K562 (cell line): ENCODE measurements at regions not wholly inside any gene's neighbourhood (a gene's known extent, or its start where the extent isn't known, plus 50 kb on each side); places are given as distances from the start of the nearest gene placed in this dataset.

Experiments
- ATAC-seq: fragments of 200-7000 bp; cut with Tn5 transposase; 3 replicates; pipeline ENCODE4 v1.9.1; 2020; ENCODE audit warnings: moderate library complexity
- BruUV-seq: library from RNA; stranded (reverse); fragments of 400-500 nt; replicated peaks from 2 replicates; lab custom pipeline; 2021; lab: Mats Ljungman, UMichigan
- CTCF ChIA-PET: fragments of 300-600 bp; formaldehyde crosslinking; extraction: SDS; loops from one replicate; lab custom pipeline; 2021; ENCODE audit warnings: low intra/inter-chr PET ratio; lab: Yijun Ruan, JAX
- POLR2A ChIA-PET: fragments of 300-600, 350-650 bp; sonication (Branson Sonifier 250); formaldehyde crosslinking; extraction: SDS; loops from one replicate; lab custom pipeline; 2021; ENCODE audit warnings: antibody characterized with exemption, inconsistent platforms; lab: Yijun Ruan, JAX
- DNase-seq, 4 experiments: peaks; one replicate each; pipeline versions ENCODE4 v3.0.0 to v3.0.0-alpha.2; 2011 to 2018; ENCODE audit warnings: low spot score in 3 of 4, mixed read lengths in 3 of 4; ENCODE audit errors: extremely low read depth in 1 of 4
- FAIRE-seq: peaks from 2 replicates; lab custom pipeline; 2011; peaks lifted over from hg19 to GRCh38; lab: Jason Lieb, UNC
- H2AFZ ChIP-seq: 2 replicates; pipeline ENCODE4 v1.6.0; 2011; ENCODE audit warnings: low read depth, low read length, control low read depth, inconsistent platforms
- H3K27ac ChIP-seq: fragments of 200-600 bp; 3 replicates; pipeline ENCODE4 v1.8.0; 2011; ENCODE audit warnings: low read depth, mild to moderate bottlenecking, control low read depth, inconsistent platforms, low read length, moderate library complexity, mixed read lengths; ENCODE audit errors: extremely low read depth
- H3K27me3 ChIP-seq, 2 experiments: fragments of 300-600 bp in 1 of 2; 2 replicates in 1 of 2; 3 replicates in 1 of 2; pipeline versions ENCODE4 v1.6.0 to v1.8.0; 2011; ENCODE audit warnings: inconsistent platforms in 2 of 2, low read length in 2 of 2, mild to moderate bottlenecking in 1 of 2, mixed read lengths in 1 of 2, moderate library complexity in 1 of 2; ENCODE audit not compliant: control insufficient read depth in 2 of 2, insufficient read depth in 2 of 2
- H3K36me3 ChIP-seq: fragments of 300-600 bp; 3 replicates; pipeline ENCODE4 v1.8.0; 2011; ENCODE audit warnings: mild to moderate bottlenecking, low read length, inconsistent platforms; ENCODE audit not compliant: control insufficient read depth, insufficient read depth
- H3K4me1 ChIP-seq, 2 experiments: fragments of 200-600 bp in 1 of 2; replicated peaks in 1 of 2; 2 replicates in 1 of 2; 3 replicates in 1 of 2; pipeline versions ENCODE4 v1.5.1 to v1.8.0; 2011; ENCODE audit warnings: inconsistent platforms in 2 of 2, low read length in 2 of 2, mild to moderate bottlenecking in 1 of 2, mixed read lengths in 1 of 2, moderate library complexity in 1 of 2; ENCODE audit not compliant: control insufficient read depth in 2 of 2, insufficient read depth in 2 of 2
- H3K4me2 ChIP-seq: 2 replicates; pipeline ENCODE4 v1.6.1; 2011; ENCODE audit warnings: low read length, control low read depth, inconsistent platforms, mixed read lengths; ENCODE audit not compliant: insufficient read depth
- H3K4me3 ChIP-seq: fragments of 200-600 bp; sonication (generic), shearing (Covaris generic); 2 replicates; pipeline ENCODE4 v1.5.1; 2016; ENCODE audit warnings: control low read depth, inconsistent platforms
- H3K79me2 ChIP-seq: fragments of 200-600 bp; 3 replicates; pipeline ENCODE4 v1.8.0; 2011; ENCODE audit warnings: low read length, inconsistent platforms; ENCODE audit not compliant: control insufficient read depth, insufficient read depth
- H3K9ac ChIP-seq, 2 experiments: 2 replicates each; pipeline versions ENCODE4 v1.6.0 to v1.6.1; 2011; ENCODE audit warnings: low read depth in 2 of 2, low read length in 2 of 2, control low read depth in 1 of 2, inconsistent platforms in 1 of 2, mild to moderate bottlenecking in 1 of 2, mixed read lengths in 1 of 2; ENCODE audit not compliant: insufficient read depth in 1 of 2
- H3K9me1 ChIP-seq: one replicate; pipeline ENCODE4 v1.6.0; 2011; ENCODE audit warnings: inconsistent platforms, mild to moderate bottlenecking, low read length, moderate library complexity; ENCODE audit not compliant: control insufficient read depth, insufficient read depth
- H3K9me3 ChIP-seq: replicated peaks from 2 replicates; pipeline ENCODE4 v1.5.1; 2011; ENCODE audit warnings: low read depth, low read length, inconsistent platforms; ENCODE audit not compliant: control insufficient read depth, insufficient read depth
- H4K20me1 ChIP-seq: replicated peaks from 2 replicates; pipeline ENCODE4 v1.6.1; 2011; ENCODE audit warnings: low read length, inconsistent platforms, mixed read lengths; ENCODE audit not compliant: control insufficient read depth, insufficient read depth
- GABPA ChIP-seq: fragments of 200-800 bp; sonication (Bioruptor generic); conservative IDR thresholded peaks from 2 replicates; pipeline ENCODE4 v1.6.1; 2016; ENCODE audit warnings: low read depth, missing genetic modification characterization, missing compliant biosample characterization
- MTA3 ChIP-seq: fragments of 450-650 bp; formaldehyde crosslinking; IDR thresholded peaks from 2 replicates; pipeline ENCODE4 v1.6.1; 2017; ENCODE audit warnings: mild to moderate bottlenecking, borderline replicate concordance
- NR3C1 ChIP-seq: sonication (generic); formaldehyde crosslinking; IDR thresholded peaks from 2 replicates; pipeline ENCODE4 v1.8.1; 2022; ENCODE audit warnings: missing genetic modification reagents
- POLR2G ChIP-seq: fragments of 200-400 bp; formaldehyde crosslinking; IDR thresholded peaks from 2 replicates; pipeline ENCODE4 v1.6.1; 2017; ENCODE audit warnings: low read depth, mild to moderate bottlenecking, antibody characterized with exemption, low read length, moderate library complexity
- TAF15 ChIP-seq: fragments of 200-400 bp; formaldehyde crosslinking; IDR thresholded peaks from 2 replicates; pipeline ENCODE4 v1.6.1; 2017; ENCODE audit warnings: mild to moderate bottlenecking, low read depth, low read length, moderate library complexity
- TARDBP ChIP-seq: fragments of 450-650 bp; IDR thresholded peaks from 2 replicates; pipeline ENCODE4 v1.6.1; 2016
- XRCC4 ChIP-seq: IDR thresholded peaks from one replicate; pipeline ENCODE4 v1.6.1; 2011; ENCODE audit not compliant: insufficient read depth, insufficient read length; ENCODE audit errors: extremely low read depth
- WGBS: fragments of 100-300 bp; shearing (Covaris generic); methylation state at CpG from one replicate; pipeline ENCODE4 v1.1.6; 2016; ENCODE audit warnings: low coverage, mixed read lengths; ENCODE audit not compliant: insufficient coverage; ENCODE audit errors: missing lambda C conversion rate; 5-methylcytosine and 5-hydroxymethylcytosine counted together
- in situ Hi-C: fragments of 300-500 bp; cut with MboI; formaldehyde crosslinking; loops from 4 replicates; pipeline ENCODE4 v1.15.0; 2018; ENCODE audit warnings: inconsistent platforms, mixed read lengths
- intact Hi-C: fragments of 100-400 bp; cut with micrococcal nuclease; formaldehyde crosslinking; loops from 2 replicates; pipeline ENCODE4 v1.14.2; 2022
- TF ChIP-seq, protein P1 (sequence below): sonication (generic); formaldehyde crosslinking; IDR thresholded peaks from 2 replicates; pipeline ENCODE4 v1.8.0; 2022; ENCODE audit warnings: mild to moderate bottlenecking, missing genetic modification reagents

DNA sequence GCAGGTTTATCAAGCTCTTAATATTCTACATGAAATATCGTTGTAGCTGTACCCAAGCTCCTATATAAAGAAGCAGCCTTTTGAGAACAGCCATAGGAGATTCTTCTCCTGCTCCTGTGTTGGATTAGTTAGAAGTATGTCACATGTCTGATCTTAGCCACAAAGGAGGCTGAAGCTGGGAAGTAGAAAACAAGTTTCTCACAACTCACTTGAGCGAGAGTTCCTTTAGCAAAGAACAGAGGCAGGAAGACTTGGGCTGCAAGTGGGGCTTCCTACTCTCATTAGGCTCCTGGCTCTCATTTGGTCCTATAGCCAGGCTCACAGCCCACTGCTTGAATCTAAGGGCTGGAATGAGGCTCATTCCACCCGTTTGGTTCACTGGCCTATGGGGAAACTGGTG is 281.9 kb downstream of the BTG1 start:
- Histone ChIP-seq H3K4me2 (no peak overlapping the region), H3K4me3 (no peak overlapping the region), H4K20me1 (no peaks in the 10 kb centered on the region), H3K9me3 (no peaks in the 10 kb centered on the region), H3K27ac (no peak overlapping the region), H3K27me3 (no peaks in the 10 kb centered on the region), H2AFZ (no peak overlapping the region), H3K9me1 (no peaks in the 10 kb centered on the region), H3K4me1 (no peaks in the 10 kb centered on the region), H3K79me2 (no peaks in the 10 kb centered on the region), H3K9ac (no peak overlapping the region), H3K36me3 (peaks cover 7% of the 10 kb centered on the region; the same call in 1 of the 3 replicates)
- no TSS peak for BruUV-seq
- in situ Hi-C loops (no loop called here), intact Hi-C loops (no loop called here)
- CTCF ChIA-PET, result no interaction called here
- no peak for ATAC-seq
- 54% methylated on average over 3 of the region's 3 CpGs for WGBS
- DNase-seq, result no peak
- TF ChIP-seq, protein P1, sequence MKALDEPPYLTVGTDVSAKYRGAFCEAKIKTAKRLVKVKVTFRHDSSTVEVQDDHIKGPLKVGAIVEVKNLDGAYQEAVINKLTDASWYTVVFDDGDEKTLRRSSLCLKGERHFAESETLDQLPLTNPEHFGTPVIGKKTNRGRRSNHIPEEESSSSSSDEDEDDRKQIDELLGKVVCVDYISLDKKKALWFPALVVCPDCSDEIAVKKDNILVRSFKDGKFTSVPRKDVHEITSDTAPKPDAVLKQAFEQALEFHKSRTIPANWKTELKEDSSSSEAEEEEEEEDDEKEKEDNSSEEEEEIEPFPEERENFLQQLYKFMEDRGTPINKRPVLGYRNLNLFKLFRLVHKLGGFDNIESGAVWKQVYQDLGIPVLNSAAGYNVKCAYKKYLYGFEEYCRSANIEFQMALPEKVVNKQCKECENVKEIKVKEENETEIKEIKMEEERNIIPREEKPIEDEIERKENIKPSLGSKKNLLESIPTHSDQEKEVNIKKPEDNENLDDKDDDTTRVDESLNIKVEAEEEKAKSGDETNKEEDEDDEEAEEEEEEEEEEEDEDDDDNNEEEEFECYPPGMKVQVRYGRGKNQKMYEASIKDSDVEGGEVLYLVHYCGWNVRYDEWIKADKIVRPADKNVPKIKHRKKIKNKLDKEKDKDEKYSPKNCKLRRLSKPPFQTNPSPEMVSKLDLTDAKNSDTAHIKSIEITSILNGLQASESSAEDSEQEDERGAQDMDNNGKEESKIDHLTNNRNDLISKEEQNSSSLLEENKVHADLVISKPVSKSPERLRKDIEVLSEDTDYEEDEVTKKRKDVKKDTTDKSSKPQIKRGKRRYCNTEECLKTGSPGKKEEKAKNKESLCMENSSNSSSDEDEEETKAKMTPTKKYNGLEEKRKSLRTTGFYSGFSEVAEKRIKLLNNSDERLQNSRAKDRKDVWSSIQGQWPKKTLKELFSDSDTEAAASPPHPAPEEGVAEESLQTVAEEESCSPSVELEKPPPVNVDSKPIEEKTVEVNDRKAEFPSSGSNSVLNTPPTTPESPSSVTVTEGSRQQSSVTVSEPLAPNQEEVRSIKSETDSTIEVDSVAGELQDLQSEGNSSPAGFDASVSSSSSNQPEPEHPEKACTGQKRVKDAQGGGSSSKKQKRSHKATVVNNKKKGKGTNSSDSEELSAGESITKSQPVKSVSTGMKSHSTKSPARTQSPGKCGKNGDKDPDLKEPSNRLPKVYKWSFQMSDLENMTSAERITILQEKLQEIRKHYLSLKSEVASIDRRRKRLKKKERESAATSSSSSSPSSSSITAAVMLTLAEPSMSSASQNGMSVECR (CRISPR knock-in tag), result no peak
- TF ChIP-seq GABPA (no peak), XRCC4 (no peak), TAF15 (no peak), POLR2G (no peak), NR3C1 (CRISPR knock-in tag) (no peak), TARDBP (no peak), MTA3 (no peak)
- no peak for FAIRE-seq
- POLR2A ChIA-PET, result interaction anchor here (0.7 to 1.0 kb wide), 3 partner anchors 8 to 281 kb away, joined by 3 read pairs; no protein-coding TSS in a partner anchor
